Esophagus (tissue), 2 donors: ENCODE measurements at regions not wholly inside any gene's neighbourhood (a gene's known extent, or its start where the extent isn't known, plus 50 kb on each side); places are given as distances from the start of the nearest gene placed in this dataset.

ENCODE experiments used
- H3K27ac ChIP-seq, 2 donors: one replicate each; pipeline ENCODE4 v1.5.1; 2013; ENCODE audit warnings: low read depth in 2 of 2, mild to moderate bottlenecking in 2 of 2, inconsistent platforms in 1 of 2, low read length in 1 of 2, moderate library complexity in 1 of 2
- H3K27me3 ChIP-seq, 2 donors: one replicate each; pipeline ENCODE4 v1.6.1; 2013; ENCODE audit warnings: low read length in 2 of 2, control low read depth in 1 of 2, mild to moderate bottlenecking in 1 of 2; ENCODE audit not compliant: insufficient read depth in 2 of 2, control insufficient read depth in 1 of 2
- H3K36me3 ChIP-seq, 2 donors: one replicate each; pipeline ENCODE4 v1.6.1; 2013; ENCODE audit warnings: low read length in 1 of 2; ENCODE audit not compliant: control insufficient read depth in 2 of 2, insufficient read depth in 2 of 2
- H3K4me1 ChIP-seq, 2 donors: one replicate each; pipeline ENCODE4 v1.6.1; 2013; ENCODE audit warnings: low read length in 1 of 2; ENCODE audit not compliant: control insufficient read depth in 2 of 2, insufficient read depth in 2 of 2
- H3K4me3 ChIP-seq, 2 donors: one replicate each; pipeline ENCODE4 v1.5.1; 2013; ENCODE audit warnings: low read length in 2 of 2, mild to moderate bottlenecking in 2 of 2, low read depth in 1 of 2, moderate library complexity in 1 of 2
- H3K9me3 ChIP-seq, 2 donors: one replicate each; pipeline ENCODE4 v1.6.1; 2013; ENCODE audit warnings: mild to moderate bottlenecking in 2 of 2, low read depth in 1 of 2, low read length in 1 of 2, moderate library complexity in 1 of 2; ENCODE audit not compliant: control insufficient read depth in 2 of 2, insufficient read depth in 1 of 2
- WGBS, 2 donors: extraction: QIAGEN DNeasy Blood & Tissue Kit; methylation state at CpG; one replicate each; pipeline ENCODE4 v1.1.7; 2013; 5-methylcytosine and 5-hydroxymethylcytosine counted together
- donor health status: healthy with polysubstance abuse.
- donor health status: Bipolar disorder and iron deficiency.

DNA sequence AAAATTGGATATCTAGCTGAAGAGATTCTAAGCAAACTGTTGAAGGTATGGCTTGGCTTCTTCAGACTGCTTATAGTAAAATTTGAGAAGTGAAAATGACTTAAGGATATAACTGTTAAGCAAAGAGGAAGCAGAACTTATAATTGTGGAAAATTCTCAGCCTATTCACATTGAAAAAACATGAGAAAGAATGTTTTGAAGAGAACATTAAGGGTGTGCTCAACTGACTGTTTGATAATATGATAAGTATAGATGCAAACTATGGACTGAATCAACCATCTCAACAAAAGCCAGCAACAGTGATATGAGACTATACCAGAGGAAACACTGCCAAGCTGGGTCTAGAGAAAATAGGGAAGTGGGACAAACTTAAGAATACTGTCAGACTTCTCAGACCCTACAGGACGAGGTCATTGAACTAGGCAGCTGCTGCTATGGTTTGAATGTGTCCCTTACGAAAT is 133.1 kb upstream of the PPP1R3A start:
- Histone ChIP-seq H3K36me3 (no peaks in the 10 kb centered on the region), H3K27me3 (no peaks in the 10 kb centered on the region), H3K4me1 (no peaks in the 10 kb centered on the region), H3K4me3 (no peak overlapping the region), H3K9me3 (peaks cover 0 to 3% of the 10 kb centered on the region in 2 donors), H3K27ac (no peak overlapping the region)
- 46 to 62% methylated on average over 2 of the region's 2 CpGs for WGBS, 2 donors

GRCh38 chr7:114050571-114050970 is 131.8 kb upstream of the PPP1R3A start:
- Histone ChIP-seq H3K9me3 (peaks cover 0 to 3% of the 10 kb centered on the region in 2 donors), H3K36me3 (no peaks in the 10 kb centered on the region), H3K4me3 (no peak overlapping the region), H3K4me1 (no peaks in the 10 kb centered on the region), H3K27me3 (no peaks in the 10 kb centered on the region), H3K27ac (no peak overlapping the region)
- WGBS, 2 donors: 85% methylated on average over 3 of the region's 3 CpGs

DNA sequence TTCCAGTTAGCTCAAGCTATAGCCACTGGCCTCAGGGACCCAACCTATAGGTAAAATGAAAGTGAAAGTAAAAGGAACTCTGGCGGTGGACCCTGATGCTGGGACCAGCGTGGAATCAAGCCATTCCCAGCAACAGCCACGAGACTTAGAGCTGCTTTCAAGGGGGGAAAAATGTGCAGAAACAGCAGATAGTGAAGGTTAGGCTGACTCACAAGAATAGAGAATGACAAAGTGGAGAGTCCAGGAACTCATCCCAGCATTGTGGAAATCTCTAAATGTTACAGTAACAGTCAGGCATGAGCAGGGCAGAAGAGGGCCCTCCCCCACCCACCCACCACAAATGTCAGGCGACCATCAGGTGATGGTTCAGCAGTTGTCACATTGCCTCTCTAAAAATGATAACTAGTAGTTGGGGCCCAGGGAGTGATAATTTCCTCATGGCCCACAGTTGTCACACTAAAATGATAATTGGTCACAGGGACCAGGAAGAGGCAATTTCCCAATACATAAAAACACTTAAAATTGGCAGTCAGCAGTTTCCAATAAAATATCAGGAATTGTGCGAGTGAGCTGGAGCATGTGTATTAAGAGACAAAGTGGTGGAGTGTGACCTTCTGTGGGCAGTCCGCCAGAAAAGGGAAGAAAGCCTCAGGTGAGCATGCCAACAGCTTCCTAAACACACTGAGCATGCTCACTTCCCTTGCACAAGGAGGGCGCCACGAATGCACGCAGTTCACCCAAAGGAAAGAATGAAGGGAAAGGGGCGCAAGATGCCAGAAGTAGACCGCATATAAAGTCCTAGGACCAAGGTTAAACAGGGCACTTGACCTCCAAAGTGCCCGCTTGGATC is 129.8 kb upstream of the PPP1R3A start:
- 84 to 85% methylated on average over 12 of the region's 12 CpGs for WGBS, 2 donors
- peaks cover 0 to 3% of the 10 kb centered on the region in 2 donors for H3K9me3 ChIP-seq
- no peaks in the 10 kb centered on the region for H3K36me3 ChIP-seq
- no peaks in the 10 kb centered on the region for H3K27me3 ChIP-seq
- H3K27ac ChIP-seq: no peak overlapping the region
- no peaks in the 10 kb centered on the region for H3K4me1 ChIP-seq
- peak overlapping the region in 1 of 2 donors; percentile 0 for H3K4me3 ChIP-seq

- Histone ChIP-seq H3K36me3 (no peaks in the 10 kb centered on the region), H3K27me3 (no peaks in the 10 kb centered on the region), H3K4me3 (no peak overlapping the region), H3K4me1 (no peaks in the 10 kb centered on the region), H3K9me3 (peaks cover 0 to 3% of the 10 kb centered on the region in 2 donors), H3K27ac (no peak overlapping the region)
- 71 to 78% methylated on average over 2 of the region's 2 CpGs for WGBS, 2 donors
Observed at GRCh38 chr7:114047889-114048288, 129.1 kb upstream of the PPP1R3A start.

GRCh38 chr7:114033475-114033874 is 114.7 kb upstream of the PPP1R3A start:
- 97% methylated on average over 2 of the region's 2 CpGs for WGBS, 2 donors
- no peak overlapping the region for H3K4me3 ChIP-seq
- H3K27me3 ChIP-seq: no peaks in the 10 kb centered on the region
- H3K36me3 ChIP-seq: no peaks in the 10 kb centered on the region
- H3K4me1 ChIP-seq: no peaks in the 10 kb centered on the region
- H3K9me3 ChIP-seq: no peaks in the 10 kb centered on the region
- H3K27ac ChIP-seq: no peak overlapping the region

GRCh38 chr7:114026486-114027089 is 107.8 kb upstream of the PPP1R3A start:
- H3K9me3 ChIP-seq: no peaks in the 10 kb centered on the region
- no peak overlapping the region for H3K4me3 ChIP-seq
- H3K27me3 ChIP-seq: no peaks in the 10 kb centered on the region
- H3K4me1 ChIP-seq: no peaks in the 10 kb centered on the region
- no peak overlapping the region for H3K27ac ChIP-seq
- 1 to 5% methylated on average over 1 of the region's 1 CpG for WGBS, 2 donors
- no peaks in the 10 kb centered on the region for H3K36me3 ChIP-seq

DNA sequence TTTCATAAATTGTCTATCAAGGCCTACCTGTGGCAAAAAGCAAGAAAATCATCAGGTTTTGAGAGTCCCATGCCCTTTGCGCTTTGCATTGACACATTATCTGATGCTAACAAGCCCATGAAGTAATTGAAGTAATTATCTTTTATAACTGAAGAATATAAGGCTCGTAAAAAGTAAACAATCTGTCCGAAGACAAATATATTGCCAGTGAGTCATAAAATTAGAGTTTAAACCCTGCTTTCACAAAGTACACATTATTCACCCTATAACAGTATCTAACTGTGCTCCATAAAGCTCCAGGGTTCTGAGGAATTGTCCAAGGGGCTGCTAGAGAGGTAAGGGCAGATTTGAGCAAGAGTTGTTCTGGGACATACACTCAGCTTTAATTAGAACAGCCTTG is 102.3 kb upstream of the PPP1R3A start:
- no peaks in the 10 kb centered on the region for H3K27me3 ChIP-seq
- H3K36me3 ChIP-seq: no peaks in the 10 kb centered on the region
- H3K27ac ChIP-seq: no peak overlapping the region
- no peaks in the 10 kb centered on the region for H3K9me3 ChIP-seq
- H3K4me3 ChIP-seq: no peak overlapping the region
- WGBS, 2 donors: 42 to 56% methylated on average over 3 of the region's 3 CpGs
- H3K4me1 ChIP-seq: no peaks in the 10 kb centered on the region

DNA sequence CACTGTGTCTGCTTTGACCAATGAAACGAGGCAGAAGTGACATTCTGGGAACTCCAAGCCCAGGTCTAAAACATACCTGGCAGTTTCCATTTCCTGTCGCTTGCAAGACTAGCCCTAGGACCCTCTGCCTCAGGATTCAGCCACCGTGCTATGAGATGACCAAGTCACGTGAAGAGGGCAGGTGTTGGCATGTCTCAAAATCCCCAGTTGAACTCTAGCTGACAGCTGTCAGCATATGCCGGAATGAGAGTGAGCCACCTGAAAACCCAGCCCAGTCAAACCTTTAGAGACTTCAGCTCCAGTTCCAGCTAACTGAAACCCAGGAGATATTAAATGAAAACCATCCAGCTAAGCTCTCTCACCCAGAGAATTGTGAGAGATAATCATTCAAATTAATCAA is 89.9 kb upstream of the PPP1R3A start:
- no peaks in the 10 kb centered on the region for H3K36me3 ChIP-seq
- WGBS, 2 donors: 64 to 66% methylated on average over 5 of the region's 5 CpGs

DNA sequence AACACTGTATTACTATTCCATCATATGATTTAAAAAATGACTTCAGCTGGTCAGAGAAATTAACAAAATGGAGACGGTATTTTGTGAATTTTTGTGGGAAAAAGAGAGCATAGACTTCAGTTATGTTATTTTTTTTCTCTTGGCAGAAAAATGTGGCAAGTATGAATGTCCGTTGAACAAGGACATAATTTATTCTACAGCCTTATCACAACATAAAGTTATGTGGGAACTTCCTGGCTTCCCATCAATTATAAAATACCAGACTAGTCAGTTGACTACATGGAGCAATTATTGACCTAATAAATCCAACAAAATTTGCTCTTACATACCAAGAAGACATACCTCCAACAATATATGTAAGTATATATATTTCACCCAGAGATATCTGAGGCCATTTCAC is 88.6 kb upstream of the PPP1R3A start:
- Histone ChIP-seq H3K36me3 (no peaks in the 10 kb centered on the region), H3K9me3 (no peaks in the 10 kb centered on the region), H3K27ac (no peak overlapping the region), H3K4me3 (no peak overlapping the region), H3K27me3 (no peaks in the 10 kb centered on the region), H3K4me1 (no peaks in the 10 kb centered on the region)
- 46 to 50% methylated on average over 2 of the region's 2 CpGs for WGBS, 2 donors

More for the DNA sequence above, 89.9 kb upstream of the PPP1R3A start:
- Histone ChIP-seq H3K27ac (no peak overlapping the region), H3K27me3 (no peaks in the 10 kb centered on the region), H3K9me3 (no peaks in the 10 kb centered on the region), H3K4me1 (no peaks in the 10 kb centered on the region), H3K4me3 (no peak overlapping the region)

DNA sequence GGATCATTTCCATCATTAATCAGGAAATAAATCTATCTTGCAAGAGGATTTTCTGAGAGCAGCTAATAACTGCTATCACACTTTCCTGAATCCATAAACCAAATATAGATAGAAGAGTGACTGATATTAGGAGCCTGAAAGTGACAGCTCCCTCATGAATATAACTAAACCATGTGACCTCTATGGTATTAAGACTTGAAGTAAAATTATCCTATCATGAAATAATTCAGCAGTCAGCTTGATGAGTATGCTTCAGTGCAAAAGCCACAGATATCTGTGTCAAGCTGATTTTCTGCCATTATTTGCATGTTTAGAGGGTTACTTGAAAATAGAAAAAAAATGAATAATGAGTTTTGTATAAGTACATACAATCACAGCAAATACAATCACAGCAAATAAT is 80.1 kb upstream of the PPP1R3A start:
- Histone ChIP-seq H3K27me3 (no peaks in the 10 kb centered on the region), H3K36me3 (no peaks in the 10 kb centered on the region), H3K4me3 (no peak overlapping the region), H3K9me3 (no peaks in the 10 kb centered on the region), H3K4me1 (no peaks in the 10 kb centered on the region), H3K27ac (no peak overlapping the region)
